Neural cell (in vitro differentiated cells): ENCODE measurements at regions not wholly inside any gene's neighbourhood (a gene's known extent, or its start where the extent isn't known, plus 50 kb on each side); places are given as distances from the start of the nearest gene placed in this dataset.

Experiments used
- EP300 ChIP-seq: fragments of 450-650 bp; conservative IDR thresholded peaks from 2 replicates; pipeline ENCODE4 v1.6.1; 2014; ENCODE audit warnings: antibody characterized with exemption, mild to moderate bottlenecking, moderate library complexity; ENCODE audit not compliant: poor library complexity, severe bottlenecking
- EZH2 ChIP-seq: fragments of 200-600, 300-800 bp; shearing (Covaris generic), sonication (generic); IDR thresholded peaks from 2 replicates; pipeline ENCODE4 v1.6.1; 2014; ENCODE audit warnings: antibody characterized with exemption, low read length, borderline replicate concordance, mild to moderate bottlenecking; ENCODE audit not compliant: insufficient read depth, poor library complexity, severe bottlenecking
- MXI1 ChIP-seq: fragments of 450-650 bp; conservative IDR thresholded peaks from 2 replicates; pipeline ENCODE4 v1.6.1; 2014; ENCODE audit warnings: antibody characterized with exemption, mild to moderate bottlenecking; ENCODE audit not compliant: poor library complexity, severe bottlenecking
- POLR2AphosphoS5 ChIP-seq: IDR thresholded peaks from 2 replicates; pipeline ENCODE4 v1.6.1; 2012
- RAD21 ChIP-seq: fragments of 450-650 bp; conservative IDR thresholded peaks from 2 replicates; pipeline ENCODE4 v1.6.1; 2014; ENCODE audit warnings: antibody characterized with exemption, mild to moderate bottlenecking, moderate library complexity
- SMC3 ChIP-seq: fragments of 450-650 bp; conservative IDR thresholded peaks from 2 replicates; pipeline ENCODE4 v1.6.1; 2014; ENCODE audit warnings: antibody characterized with exemption, mild to moderate bottlenecking, moderate library complexity; ENCODE audit not compliant: poor library complexity
- TAF1 ChIP-seq: IDR thresholded peaks from 2 replicates; pipeline ENCODE4 v1.6.1; 2012; ENCODE audit warnings: low read depth
- TF ChIP-seq, protein P1 (sequence below): fragments of 450-650 bp; IDR thresholded peaks from 2 replicates; pipeline ENCODE4 v1.5.1; 2014; ENCODE audit warnings: antibody characterized with exemption, mild to moderate bottlenecking, moderate library complexity; ENCODE audit not compliant: poor library complexity, severe bottlenecking

DNA sequence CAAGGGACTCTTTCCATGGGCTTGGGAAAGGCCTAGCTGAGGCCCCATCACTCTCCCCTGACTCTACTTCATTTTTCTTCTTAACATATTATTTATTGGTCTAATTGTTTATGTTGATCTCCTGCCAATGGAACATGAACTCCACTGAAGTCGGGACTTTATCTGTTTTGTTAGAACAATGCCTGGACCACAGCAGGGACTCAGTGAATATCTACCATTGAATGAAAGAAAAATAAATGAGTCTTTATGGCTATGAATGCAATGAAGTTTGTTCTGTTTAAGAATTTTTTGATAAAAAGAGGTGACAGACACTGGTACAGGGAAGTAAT is 112.3 kb downstream of the ADAMTS15 start:
- TF ChIP-seq, protein P1, sequence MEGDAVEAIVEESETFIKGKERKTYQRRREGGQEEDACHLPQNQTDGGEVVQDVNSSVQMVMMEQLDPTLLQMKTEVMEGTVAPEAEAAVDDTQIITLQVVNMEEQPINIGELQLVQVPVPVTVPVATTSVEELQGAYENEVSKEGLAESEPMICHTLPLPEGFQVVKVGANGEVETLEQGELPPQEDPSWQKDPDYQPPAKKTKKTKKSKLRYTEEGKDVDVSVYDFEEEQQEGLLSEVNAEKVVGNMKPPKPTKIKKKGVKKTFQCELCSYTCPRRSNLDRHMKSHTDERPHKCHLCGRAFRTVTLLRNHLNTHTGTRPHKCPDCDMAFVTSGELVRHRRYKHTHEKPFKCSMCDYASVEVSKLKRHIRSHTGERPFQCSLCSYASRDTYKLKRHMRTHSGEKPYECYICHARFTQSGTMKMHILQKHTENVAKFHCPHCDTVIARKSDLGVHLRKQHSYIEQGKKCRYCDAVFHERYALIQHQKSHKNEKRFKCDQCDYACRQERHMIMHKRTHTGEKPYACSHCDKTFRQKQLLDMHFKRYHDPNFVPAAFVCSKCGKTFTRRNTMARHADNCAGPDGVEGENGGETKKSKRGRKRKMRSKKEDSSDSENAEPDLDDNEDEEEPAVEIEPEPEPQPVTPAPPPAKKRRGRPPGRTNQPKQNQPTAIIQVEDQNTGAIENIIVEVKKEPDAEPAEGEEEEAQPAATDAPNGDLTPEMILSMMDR = no peak
- TF ChIP-seq SMC3 (no peak), EP300 (no peak), POLR2AphosphoS5 (no peak), TAF1 (no peak), EZH2 (no peak), RAD21 (no peak), MXI1 (no peak)
